MM.1S (cell line): ENCODE measurements at regions not wholly inside any gene's neighbourhood (a gene's known extent, or its start where the extent isn't known, plus 50 kb on each side); places are given as distances from the start of the nearest gene placed in this dataset.

Experiments
- DNase-seq: peaks from one replicate; pipeline ENCODE4 v3.0.0-alpha.2; 2015
- H2AFZ ChIP-seq: fragments of 300-600 bp; sonication (generic); 2 replicates; pipeline ENCODE4 v1.6.0; 2016; ENCODE audit warnings: antibody characterized with exemption, low read length
- H3F3A ChIP-seq: fragments of 300-600 bp; sonication (generic); 2 replicates; pipeline ENCODE4 v1.6.1; 2016; ENCODE audit warnings: mild to moderate bottlenecking, antibody characterized with exemption, low read length, moderate library complexity, mixed read lengths; ENCODE audit not compliant: insufficient read depth
- H3K27ac ChIP-seq: fragments of 300-600 bp; sonication (generic); 2 replicates; pipeline ENCODE4 v1.5.1; 2016; ENCODE audit warnings: mild to moderate bottlenecking, low read length
- H3K27me3 ChIP-seq: fragments of 300-600 bp; sonication (generic); replicated peaks from 2 replicates; pipeline ENCODE4 v1.6.0; 2016; ENCODE audit warnings: low read length; ENCODE audit not compliant: insufficient read depth
- H3K36me3 ChIP-seq: fragments of 300-600 bp; sonication (generic); replicated peaks from 2 replicates; pipeline ENCODE4 v1.6.1; 2016; ENCODE audit warnings: mild to moderate bottlenecking, low read length, mixed read lengths; ENCODE audit not compliant: insufficient read depth
- H3K4me1 ChIP-seq: fragments of 300-600 bp; sonication (generic); 2 replicates; pipeline ENCODE4 v1.6.1; 2016; ENCODE audit warnings: low read length, mixed read lengths
- H3K4me2 ChIP-seq: fragments of 300-600 bp; sonication (generic); 2 replicates; pipeline ENCODE4 v1.6.0; 2016; ENCODE audit warnings: low read depth, low read length
- H3K4me3 ChIP-seq: fragments of 300-600 bp; sonication (generic); 2 replicates; pipeline ENCODE4 v1.5.1; 2016; ENCODE audit warnings: low read length, mixed read lengths
- H3K79me2 ChIP-seq: fragments of 300-600 bp; sonication (generic); 2 replicates; pipeline ENCODE4 v1.6.1; 2016; ENCODE audit warnings: mixed run types, low read length, mixed read lengths
- H3K9ac ChIP-seq: fragments of 300-600 bp; sonication (generic); 2 replicates; pipeline ENCODE4 v1.6.1; 2016; ENCODE audit warnings: low read length, mixed read lengths
- H3K9me2 ChIP-seq: fragments of 300-600 bp; sonication (generic); replicated peaks from 2 replicates; pipeline ENCODE4 v1.6.1; 2016; ENCODE audit warnings: mild to moderate bottlenecking, low read length, mixed read lengths; ENCODE audit not compliant: insufficient read depth
- H3K9me3 ChIP-seq: fragments of 300-600 bp; sonication (generic); replicated peaks from 2 replicates; pipeline ENCODE4 v1.6.1; 2016; ENCODE audit warnings: mild to moderate bottlenecking, low read length, mixed read lengths; ENCODE audit not compliant: insufficient read depth
- H4K20me1 ChIP-seq: fragments of 300-600 bp; sonication (generic); 2 replicates; pipeline ENCODE4 v1.6.1; 2016; ENCODE audit warnings: mild to moderate bottlenecking, low read length, moderate library complexity, mixed read lengths; ENCODE audit not compliant: insufficient read depth
- EZH2 ChIP-seq: fragments of 300-600 bp; sonication (generic); optimal IDR thresholded peaks from 2 replicates; pipeline ENCODE3; 2017; ENCODE audit warnings: low read depth, mild to moderate bottlenecking, antibody characterized with exemption, low read length, mixed read lengths
- EZH2phosphoT487 ChIP-seq: fragments of 300-600 bp; sonication (generic); IDR thresholded peaks from 2 replicates; pipeline ENCODE4 v1.6.1; 2018; ENCODE audit warnings: antibody characterized with exemption, low read length
- TF ChIP-seq, protein P1 (sequence below): fragments of 300-600 bp; sonication (generic); IDR thresholded peaks from 2 replicates; pipeline ENCODE4 v1.5.1; 2016; ENCODE audit warnings: antibody characterized with exemption, low read length, mixed read lengths

DNA sequence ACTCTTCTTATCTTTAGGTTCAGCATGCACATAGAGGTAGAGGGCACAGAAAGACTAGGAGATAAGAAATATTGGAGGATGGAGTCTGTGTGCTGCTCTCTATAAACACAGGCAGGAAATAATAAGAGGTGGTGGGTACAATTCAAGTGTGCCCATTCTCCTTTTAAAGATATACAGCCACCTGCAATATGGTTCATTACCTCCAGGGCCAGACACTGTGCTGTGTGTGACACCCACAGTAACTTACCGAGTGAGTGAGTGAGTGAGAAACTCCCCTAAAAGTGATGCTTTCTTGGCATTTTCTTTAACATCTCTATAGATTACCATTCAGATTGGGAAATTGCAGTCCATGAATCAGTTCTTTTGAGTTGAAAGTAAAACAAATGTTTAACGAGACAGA lies 311.8 kb upstream of the KCNN2 start:
- no peak overlapping the region for H3K27ac ChIP-seq
- no peaks in the 10 kb centered on the region for H3K9me3 ChIP-seq
- no peak overlapping the region for H3K9ac ChIP-seq
- H3K9me2 ChIP-seq = no peaks in the 10 kb centered on the region
- H3K79me2 ChIP-seq = no peaks in the 10 kb centered on the region
- no peak for DNase-seq
- no peak overlapping the region for H3K4me2 ChIP-seq
- no peak overlapping the region for H2AFZ ChIP-seq
- H4K20me1 ChIP-seq = no peaks in the 10 kb centered on the region
- no peaks in the 10 kb centered on the region for H3F3A ChIP-seq
- TF ChIP-seq, protein P1, sequence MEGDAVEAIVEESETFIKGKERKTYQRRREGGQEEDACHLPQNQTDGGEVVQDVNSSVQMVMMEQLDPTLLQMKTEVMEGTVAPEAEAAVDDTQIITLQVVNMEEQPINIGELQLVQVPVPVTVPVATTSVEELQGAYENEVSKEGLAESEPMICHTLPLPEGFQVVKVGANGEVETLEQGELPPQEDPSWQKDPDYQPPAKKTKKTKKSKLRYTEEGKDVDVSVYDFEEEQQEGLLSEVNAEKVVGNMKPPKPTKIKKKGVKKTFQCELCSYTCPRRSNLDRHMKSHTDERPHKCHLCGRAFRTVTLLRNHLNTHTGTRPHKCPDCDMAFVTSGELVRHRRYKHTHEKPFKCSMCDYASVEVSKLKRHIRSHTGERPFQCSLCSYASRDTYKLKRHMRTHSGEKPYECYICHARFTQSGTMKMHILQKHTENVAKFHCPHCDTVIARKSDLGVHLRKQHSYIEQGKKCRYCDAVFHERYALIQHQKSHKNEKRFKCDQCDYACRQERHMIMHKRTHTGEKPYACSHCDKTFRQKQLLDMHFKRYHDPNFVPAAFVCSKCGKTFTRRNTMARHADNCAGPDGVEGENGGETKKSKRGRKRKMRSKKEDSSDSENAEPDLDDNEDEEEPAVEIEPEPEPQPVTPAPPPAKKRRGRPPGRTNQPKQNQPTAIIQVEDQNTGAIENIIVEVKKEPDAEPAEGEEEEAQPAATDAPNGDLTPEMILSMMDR = no peak
- TF ChIP-seq EZH2phosphoT487 = no peak
- TF ChIP-seq EZH2 = no peak
- no peaks in the 10 kb centered on the region for H3K4me1 ChIP-seq
- no peaks in the 10 kb centered on the region for H3K27me3 ChIP-seq
- no peak overlapping the region for H3K4me3 ChIP-seq
- no peaks in the 10 kb centered on the region for H3K36me3 ChIP-seq

- Histone ChIP-seq H3K9me3 (no peaks in the 10 kb centered on the region), H4K20me1 (no peaks in the 10 kb centered on the region), H3K27me3 (no peaks in the 10 kb centered on the region), H3K4me3 (no peak overlapping the region), H3K9me2 (no peaks in the 10 kb centered on the region), H3K4me1 (no peaks in the 10 kb centered on the region), H2AFZ (no peak overlapping the region), H3F3A (no peaks in the 10 kb centered on the region), H3K9ac (no peak overlapping the region), H3K79me2 (no peaks in the 10 kb centered on the region), H3K4me2 (no peak overlapping the region), H3K27ac (no peak overlapping the region), H3K36me3 (no peaks in the 10 kb centered on the region)
- no peak for DNase-seq
- TF ChIP-seq EZH2 (no peak), EZH2phosphoT487 (no peak)
- TF ChIP-seq, protein P1 = no peak
Observed at GRCh38 chr5:114053372-114053771, 308.5 kb upstream of the KCNN2 start.

- H3K27me3 ChIP-seq = no peaks in the 10 kb centered on the region
- H3K4me1 ChIP-seq = no peaks in the 10 kb centered on the region
- no peaks in the 10 kb centered on the region for H4K20me1 ChIP-seq
- no peaks in the 10 kb centered on the region for H3K9me2 ChIP-seq
- TF ChIP-seq, protein P1 = no peak
- TF ChIP-seq EZH2 = no peak
- no peak for TF ChIP-seq EZH2phosphoT487
- H3K4me2 ChIP-seq = no peak overlapping the region
- H3K9me3 ChIP-seq = no peaks in the 10 kb centered on the region
- H3K4me3 ChIP-seq = no peak overlapping the region
- no peak overlapping the region for H3K27ac ChIP-seq
- H3F3A ChIP-seq = no peaks in the 10 kb centered on the region
- no peak for DNase-seq
- H3K36me3 ChIP-seq = no peaks in the 10 kb centered on the region
- no peak overlapping the region for H2AFZ ChIP-seq
- H3K9ac ChIP-seq = no peak overlapping the region
- no peaks in the 10 kb centered on the region for H3K79me2 ChIP-seq
Observed at GRCh38 chr5:114054594-114054993, 307.3 kb upstream of the KCNN2 start.
